DOHH2 (cell line): ENCODE measurements at regions not wholly inside any gene's neighbourhood (a gene's known extent, or its start where the extent isn't known, plus 50 kb on each side); places are given as distances from the start of the nearest gene placed in this dataset.

Experiments used
- CTCF ChIP-seq: fragments of 200-600 bp; sonication (generic); IDR thresholded peaks from one replicate; pipeline ENCODE4 v1.5.1; 2014; ENCODE audit warnings: antibody characterized with exemption, mild to moderate bottlenecking, low read depth, low read length; ENCODE audit not compliant: poor library complexity, severe bottlenecking
- EZH2phosphoT487 ChIP-seq: fragments of 200-600 bp; sonication (generic); IDR thresholded peaks from 2 replicates; pipeline ENCODE4 v1.6.1; 2017; ENCODE audit warnings: borderline replicate concordance, mild to moderate bottlenecking, antibody characterized with exemption, low read length, moderate library complexity, mixed read lengths

GRCh38 chr12:131600160-131600532 lies 110.7 kb upstream of the SFSWAP start:
- TF ChIP-seq CTCF (no peak), EZH2phosphoT487 (no peak)
